ENCODE measurements at regions not wholly inside any gene's neighbourhood (a gene's known extent, or its start where the extent isn't known, plus 50 kb on each side); places are given as distances from the start of the nearest gene placed in this dataset.
"Not testable (repeated sequence)": the region's sequence is repeated elsewhere in the genome, so short reads cannot be mapped to it uniquely, and the experiment has no call there.

- DNase-seq (ENCODE audit: low spot score): no peak
Observed at GRCh38 chr5:100479079-100479688, 56.0 kb upstream of the FAM174A start.

GRCh38 chr5:100472091-100472490, 63.1 kb upstream of the FAM174A start:
- no peak for DNase-seq (ENCODE audit: low spot score)

- DNase-seq (ENCODE audit: low spot score): no peak
Observed at GRCh38 chr5:100469767-100470166, 65.4 kb upstream of the FAM174A start.

GRCh38 chr5:100464418-100464817, 70.8 kb upstream of the FAM174A start:
- DNase-seq (ENCODE audit: low spot score): no peak

- DNase-seq (ENCODE audit: low spot score): no peak
Observed at GRCh38 chr5:100456615-100457014, 78.6 kb upstream of the FAM174A start.

GRCh38 chr5:100452126-100452525, 83.0 kb upstream of the FAM174A start:
- no peak for DNase-seq (ENCODE audit: low spot score)

- no peak for DNase-seq (ENCODE audit: low spot score)
Observed at GRCh38 chr5:100448111-100448528, 87.1 kb upstream of the FAM174A start.

- no peak for DNase-seq (ENCODE audit: low spot score)
Observed at GRCh38 chr5:100446879-100447430, 88.2 kb upstream of the FAM174A start.

- DNase-seq (ENCODE audit: low spot score): no peak
Observed at GRCh38 chr5:100444961-100445360, 90.2 kb upstream of the FAM174A start.

GRCh38 chr5:100434815-100435214, 100.4 kb upstream of the FAM174A start:
- no peak for DNase-seq (ENCODE audit: low spot score)

GRCh38 chr5:100432741-100433140, 102.4 kb upstream of the FAM174A start:
- no peak for DNase-seq (ENCODE audit: low spot score)

- DNase-seq (ENCODE audit: low spot score): peak; percentile 3
Observed at GRCh38 chr5:100430268-100431195, 104.6 kb upstream of the FAM174A start.

- DNase-seq (ENCODE audit: low spot score): no peak
Observed at GRCh38 chr5:100424787-100425186, 110.4 kb upstream of the FAM174A start.

- DNase-seq (ENCODE audit: low spot score): no peak
Observed at GRCh38 chr5:100424017-100424416, 111.2 kb upstream of the FAM174A start.

- no peak for DNase-seq (ENCODE audit: low spot score)
Observed at GRCh38 chr5:100423330-100423729, 111.8 kb upstream of the FAM174A start.

- no peak for DNase-seq (ENCODE audit: low spot score)
Observed at GRCh38 chr5:100421360-100421759, 113.8 kb upstream of the FAM174A start.

GRCh38 chr5:100418231-100418630, 116.9 kb upstream of the FAM174A start:
- no peak for DNase-seq (ENCODE audit: low spot score)

- DNase-seq (ENCODE audit: low spot score): no peak
Observed at GRCh38 chr5:100409660-100410151, 125.5 kb upstream of the FAM174A start.

GRCh38 chr5:100407053-100407452, 128.1 kb upstream of the FAM174A start:
- DNase-seq (ENCODE audit: low spot score): no peak

- no peak for DNase-seq (ENCODE audit: low spot score)
Observed at GRCh38 chr5:100406640-100407039, 128.5 kb upstream of the FAM174A start.

- no peak for DNase-seq (ENCODE audit: low spot score)
Observed at GRCh38 chr5:100402071-100402470, 133.1 kb upstream of the FAM174A start.

GRCh38 chr5:100401149-100401548, 134.0 kb upstream of the FAM174A start:
- no peak for DNase-seq (ENCODE audit: low spot score)

GRCh38 chr5:100398815-100399214, 136.4 kb upstream of the FAM174A start:
- DNase-seq (ENCODE audit: low spot score): not testable (repeated sequence)
